Bronchial epithelial cell (primary cell): ENCODE measurements at regions not wholly inside any gene's neighbourhood (a gene's known extent, or its start where the extent isn't known, plus 50 kb on each side); places are given as distances from the start of the nearest gene placed in this dataset.

Experiments
- DNase-seq: peaks from one replicate; pipeline ENCODE4 v3.0.0-alpha.2; 2010; ENCODE audit warnings: low read depth
- FAIRE-seq: peaks from 2 replicates; lab custom pipeline; 2011; peaks lifted over from hg19 to GRCh38; lab: Jason Lieb, UNC
- H3K27me3 ChIP-seq: 2 replicates; pipeline ENCODE4 v1.5.1; 2011; ENCODE audit warnings: low read length; ENCODE audit not compliant: control insufficient read depth, insufficient read depth
- H3K36me3 ChIP-seq: 2 replicates; pipeline ENCODE4 v1.5.1; 2011; ENCODE audit warnings: low read length; ENCODE audit not compliant: control insufficient read depth, insufficient read depth
- H3K4me3 ChIP-seq: 2 replicates; pipeline ENCODE4 v1.5.1; 2011; ENCODE audit warnings: mild to moderate bottlenecking, low read depth, low read length, control low read depth
- CTCF ChIP-seq: IDR thresholded peaks from 2 replicates; pipeline ENCODE4 v1.5.1; 2011; ENCODE audit warnings: mild to moderate bottlenecking, moderate library complexity, low read length, control low read depth, inconsistent platforms; ENCODE audit not compliant: insufficient read depth, severe bottlenecking

- DNase-seq (no peak), FAIRE-seq (no peak)
- H3K36me3 ChIP-seq = no peaks in the 10 kb centered on the region
- H3K4me3 ChIP-seq = no peak overlapping the region
- no peak for TF ChIP-seq CTCF
- H3K27me3 ChIP-seq = peaks cover 2% of the 10 kb centered on the region
Measured at GRCh38 chr22:22810018-22810427, 77.6 kb upstream of the IGLL5 start.

- no peak overlapping the region for H3K4me3 ChIP-seq
- FAIRE-seq (no peak), DNase-seq (no peak)
- TF ChIP-seq CTCF = no peak
- H3K27me3 ChIP-seq = peaks cover 2% of the 10 kb centered on the region
- H3K36me3 ChIP-seq = no peaks in the 10 kb centered on the region
Measured at GRCh38 chr22:22810471-22810870, 77.1 kb upstream of the IGLL5 start.

- no peak for DNase-seq
- Histone ChIP-seq H3K36me3 (no peaks in the 10 kb centered on the region), H3K27me3 (peaks cover 2% of the 10 kb centered on the region), H3K4me3 (no peak overlapping the region)
- no peak for FAIRE-seq
- no peak for TF ChIP-seq CTCF
Measured at GRCh38 chr22:22811016-22812009, 76.3 kb upstream of the IGLL5 start.

- no peaks in the 10 kb centered on the region for H3K27me3 ChIP-seq
- FAIRE-seq (peak; percentile 50), DNase-seq (no peak)
- TF ChIP-seq CTCF = no peak
- no peaks in the 10 kb centered on the region for H3K36me3 ChIP-seq
- H3K4me3 ChIP-seq = no peak overlapping the region
Measured at GRCh38 chr22:22812031-22812905, 75.3 kb upstream of the IGLL5 start.

- Histone ChIP-seq H3K4me3 (no peak overlapping the region), H3K27me3 (no peaks in the 10 kb centered on the region), H3K36me3 (no peaks in the 10 kb centered on the region)
- DNase-seq = no peak
- FAIRE-seq = no peak
- TF ChIP-seq CTCF = no peak
Measured at GRCh38 chr22:22813126-22814075, 74.2 kb upstream of the IGLL5 start.
